ENCODE measurements at regions not wholly inside any gene's neighbourhood (a gene's known extent, or its start where the extent isn't known, plus 50 kb on each side); places are given as distances from the start of the nearest gene placed in this dataset.

- TF ChIP-seq CTCF (IDR thresholded peaks at IDR 0.05): no peak
- no peak for TF ChIP-seq POLR2A (IDR thresholded peaks at IDR 0.05)
- TF ChIP-seq EP300 (IDR thresholded peaks at IDR 0.05): no peak
These were observed 173.2 kb upstream of the PPP2R2D start for GRCh38 chr10:131727560-131727959.
